Kidney tubule cell (primary cell): ENCODE measurements at regions not wholly inside any gene's neighbourhood (a gene's known extent, or its start where the extent isn't known, plus 50 kb on each side); places are given as distances from the start of the nearest gene placed in this dataset.
A peak's percentile ranks its signal among the peaks of the same experiment; 100 is the strongest.

Experiments
- DNase-seq: peaks from one replicate; pipeline ENCODE4 v3.0.0-alpha.2; 2018; ENCODE audit warnings: low spot score

GRCh38 chr6:114550316-114550715, 207.5 kb upstream of the HS3ST5 start:
- no peak for DNase-seq

DNA sequence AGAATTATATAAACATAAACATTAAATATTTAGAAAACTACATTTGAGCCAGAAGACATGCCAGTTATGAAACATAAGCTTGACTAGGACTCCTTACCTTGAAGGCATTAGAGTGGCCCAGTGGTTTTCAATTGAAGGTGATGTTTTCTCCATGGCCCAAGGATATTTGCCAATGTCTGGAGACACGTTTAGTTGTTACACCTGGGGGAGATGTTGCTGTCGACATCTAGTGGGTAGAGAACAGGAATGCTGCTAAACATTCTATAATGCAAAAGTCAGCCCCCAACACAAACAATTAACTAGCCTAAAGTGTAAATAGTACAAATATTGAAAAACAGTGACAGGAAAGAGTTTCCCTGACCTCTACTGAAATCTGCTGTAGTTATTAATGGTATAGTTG, 200.9 kb upstream of the HS3ST5 start:
- DNase-seq, result no peak

- no peak for DNase-seq
Observed at GRCh38 chr6:114541794-114542193, 199.0 kb upstream of the HS3ST5 start.

DNA sequence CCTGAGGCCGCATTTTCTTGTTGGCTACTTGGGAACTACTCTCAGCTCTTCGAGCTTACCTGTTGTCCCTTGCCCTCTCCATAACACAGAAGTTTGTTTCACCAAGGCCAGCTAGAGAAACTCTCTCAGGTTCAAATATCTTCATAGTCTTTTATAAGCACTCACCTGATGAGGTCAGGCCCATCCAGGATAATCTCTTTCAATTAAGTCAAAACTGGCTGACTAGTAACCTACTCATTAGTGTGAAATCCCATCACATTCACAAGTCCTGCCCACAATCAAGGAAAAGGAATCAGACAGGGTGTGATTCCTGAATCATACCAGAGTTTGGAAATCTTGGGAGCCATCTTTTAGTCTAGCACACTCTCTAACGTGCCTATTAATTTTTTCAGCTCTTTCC, 195.2 kb upstream of the HS3ST5 start:
- no peak for DNase-seq

DNA sequence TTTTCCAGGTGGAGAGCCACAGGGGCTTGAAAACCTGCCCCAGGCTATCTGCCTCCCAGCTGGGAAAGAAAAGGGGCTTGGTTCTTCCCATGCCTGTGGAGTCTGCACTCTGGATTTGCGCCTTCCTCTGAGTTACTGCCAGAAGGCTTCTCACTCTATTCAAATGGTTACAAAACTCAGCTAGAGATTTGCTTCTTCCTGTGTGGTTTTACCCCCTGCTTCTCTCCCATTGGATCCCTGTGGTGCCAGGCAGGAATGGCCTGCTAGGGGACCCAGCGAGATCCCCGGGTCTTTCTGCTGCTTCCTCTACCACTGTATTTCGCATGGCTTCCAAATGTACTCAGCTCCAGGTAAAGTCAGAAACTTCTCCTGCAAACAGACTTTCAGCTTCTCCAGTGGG, 192.0 kb upstream of the HS3ST5 start:
- no peak for DNase-seq

- no peak for DNase-seq
Observed at GRCh38 chr6:114524081-114524480, 181.3 kb upstream of the HS3ST5 start.

DNA sequence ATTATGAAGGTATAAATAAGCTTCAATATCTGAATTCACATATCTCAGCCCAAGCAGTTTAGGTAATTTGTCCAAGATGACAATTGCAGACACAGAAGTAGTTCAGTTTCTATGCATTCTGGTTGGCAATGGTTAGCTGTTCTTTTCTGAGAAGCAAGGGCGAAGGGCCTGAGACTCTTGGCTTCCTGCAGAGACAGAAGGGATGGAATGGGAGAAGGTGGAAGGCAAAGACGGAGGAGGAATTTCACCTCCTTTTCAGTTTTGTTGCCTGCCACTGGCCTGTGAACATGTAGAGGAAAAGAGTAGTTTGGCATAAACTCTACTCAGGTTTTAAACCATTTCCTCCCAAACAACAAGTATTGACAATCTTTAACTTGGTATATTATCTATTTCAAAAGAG, 180.7 kb upstream of the HS3ST5 start:
- no peak for DNase-seq

GRCh38 chr6:114521926-114522325, 179.1 kb upstream of the HS3ST5 start:
- DNase-seq, result no peak

DNA sequence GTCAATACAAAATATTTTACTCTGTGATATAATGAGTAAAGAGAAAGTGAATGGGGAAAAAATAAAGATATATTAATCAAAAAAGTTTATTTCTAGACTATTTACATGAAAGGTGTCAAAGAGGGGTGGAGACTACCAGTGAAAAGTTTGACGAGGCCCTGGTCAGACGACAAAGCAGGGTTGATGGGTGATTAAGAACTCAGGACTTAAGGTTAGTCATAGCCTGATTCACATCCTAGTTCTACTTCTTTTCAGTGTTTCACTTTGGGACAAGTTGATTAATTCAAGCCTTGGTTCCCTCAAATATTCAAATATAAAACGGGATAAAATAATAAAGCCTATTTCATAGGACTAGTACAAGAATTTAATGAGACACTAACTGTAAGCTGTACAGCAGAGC, 178.2 kb upstream of the HS3ST5 start:
- peak; percentile 3 for DNase-seq

- DNase-seq, result peak; percentile 8
Observed at GRCh38 chr6:114514170-114514569, 171.3 kb upstream of the HS3ST5 start.

GRCh38 chr6:114471450-114471849, 128.6 kb upstream of the HS3ST5 start:
- DNase-seq, result no peak

- DNase-seq, result no peak
Observed at GRCh38 chr6:114467931-114468330, 125.1 kb upstream of the HS3ST5 start.

DNA sequence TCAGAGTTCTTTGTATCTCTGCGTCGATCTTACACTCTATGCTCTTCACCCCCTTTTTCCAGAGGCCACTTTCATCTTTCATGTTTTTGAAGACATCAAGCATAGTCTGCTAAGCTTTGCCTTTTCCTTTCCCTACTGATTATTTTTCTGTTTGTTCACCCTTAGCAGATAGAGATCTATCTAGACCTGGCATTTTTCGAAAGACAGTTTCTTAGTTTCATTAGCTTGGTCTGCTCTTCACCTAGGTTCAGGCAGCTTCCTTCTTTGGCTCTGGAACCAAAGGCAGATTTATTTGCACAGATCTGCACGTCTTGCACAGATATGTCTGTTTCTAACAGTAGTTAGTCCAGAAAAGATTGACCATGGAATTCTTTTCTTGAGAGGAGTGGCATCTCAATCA, 122.7 kb upstream of the HS3ST5 start:
- DNase-seq, result no peak

- DNase-seq, result no peak
Observed at GRCh38 chr6:114453737-114454276, 111.0 kb upstream of the HS3ST5 start.

- DNase-seq, result no peak
Observed at GRCh38 chr6:114452785-114453401, 110.1 kb upstream of the HS3ST5 start.

GRCh38 chr6:114450631-114451030, 107.8 kb upstream of the HS3ST5 start:
- DNase-seq, result no peak

DNA sequence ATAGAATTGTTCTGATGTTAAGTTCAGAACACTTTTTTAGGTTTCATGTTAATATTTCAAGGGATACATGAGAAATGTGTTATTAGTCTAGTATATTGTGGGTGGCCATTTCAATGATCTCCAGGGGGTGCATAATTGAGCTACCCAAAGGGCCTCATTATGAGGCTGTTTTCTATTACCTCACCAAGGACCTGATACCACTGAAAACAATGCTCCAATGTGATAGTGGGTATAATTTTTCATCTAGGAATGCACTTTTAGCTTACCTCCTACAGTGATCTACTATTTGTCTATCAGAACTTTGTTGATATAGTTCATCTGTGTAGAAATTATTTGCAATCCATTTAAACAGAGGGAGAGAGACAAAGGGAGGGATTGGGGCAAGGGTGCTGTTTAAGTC, 106.8 kb upstream of the HS3ST5 start:
- DNase-seq, result no peak

- DNase-seq, result no peak
Observed at GRCh38 chr6:114446342-114446741, 103.5 kb upstream of the HS3ST5 start.

- DNase-seq, result no peak
Observed at GRCh38 chr6:114445846-114446245, 103.0 kb upstream of the HS3ST5 start.

DNA sequence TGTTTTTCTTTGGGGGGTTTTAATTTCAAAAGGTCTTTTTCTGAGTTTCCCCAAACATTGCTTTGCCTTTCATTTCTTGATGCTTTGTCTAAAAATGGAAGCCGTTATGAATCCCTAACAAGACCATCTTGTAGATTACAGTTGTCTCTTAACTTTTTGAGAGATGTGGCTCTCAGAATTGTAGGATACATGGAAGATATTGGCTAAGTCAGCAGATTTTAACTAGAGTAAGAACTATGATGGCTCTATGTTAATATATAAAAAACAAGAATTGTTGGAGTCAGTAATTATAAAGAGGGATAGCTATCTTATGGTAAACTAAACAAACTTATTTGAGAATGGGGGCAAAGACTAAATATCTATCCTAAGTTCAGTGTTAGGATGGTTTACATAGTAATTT, 96.6 kb upstream of the HS3ST5 start:
- no peak for DNase-seq

DNA sequence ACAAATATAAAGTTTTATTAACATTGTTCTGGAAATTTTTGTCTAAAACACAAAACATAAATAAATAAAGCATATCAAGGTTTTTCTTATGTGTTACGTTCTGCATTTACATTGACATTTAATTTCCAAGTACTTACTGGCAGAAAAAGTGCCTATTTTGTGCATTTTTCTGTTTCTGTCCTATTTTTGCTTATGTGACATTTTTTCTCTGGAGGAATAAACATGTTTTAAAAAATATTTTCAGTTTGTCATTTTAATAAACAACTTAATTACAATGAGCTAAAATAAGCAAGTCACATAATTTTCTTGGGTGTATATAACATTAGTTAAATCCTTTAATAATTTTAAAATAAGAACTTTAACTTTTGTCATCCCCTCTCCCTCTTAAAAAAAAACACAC, 94.4 kb upstream of the HS3ST5 start:
- no peak for DNase-seq

DNA sequence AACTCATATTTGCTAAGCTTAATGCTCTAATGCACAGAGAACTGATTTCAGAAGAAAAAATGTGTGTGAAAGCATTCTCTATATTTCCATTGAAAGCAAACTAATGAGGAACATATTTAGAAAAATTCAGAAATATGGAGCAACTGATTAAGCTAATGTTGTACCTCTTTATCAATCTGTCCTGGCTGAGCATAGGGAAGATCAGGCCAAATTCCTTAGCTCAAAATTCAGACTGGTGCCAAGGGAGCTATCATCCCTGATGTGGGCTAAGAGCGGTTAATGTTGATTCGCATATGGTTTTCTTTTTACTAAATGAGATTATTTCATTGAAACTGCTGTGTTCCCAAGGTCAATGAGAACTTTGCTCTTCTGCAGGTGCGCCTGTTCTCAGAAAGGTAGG, 93.9 kb upstream of the HS3ST5 start:
- DNase-seq, result no peak

- DNase-seq, result no peak
Observed at GRCh38 chr6:114435985-114436384, 93.2 kb upstream of the HS3ST5 start.

- no peak for DNase-seq
Observed at GRCh38 chr6:114432400-114432799, 89.6 kb upstream of the HS3ST5 start.

- DNase-seq, result no peak
Observed at GRCh38 chr6:114431641-114432040, 88.8 kb upstream of the HS3ST5 start.
